WTC11 (cell line): ENCODE measurements at regions not wholly inside any gene's neighbourhood (a gene's known extent, or its start where the extent isn't known, plus 50 kb on each side); places are given as distances from the start of the nearest gene placed in this dataset.

ENCODE experiments used
- ATAC-seq: fragments of 200-7000 bp; cut with Tn5 transposase; 2 replicates; pipeline ENCODE4 v1.10.0; 2021; ENCODE audit warnings: mild to moderate bottlenecking, moderate library complexity
- CTCF ChIA-PET: fragments of 300-600 bp; sonication (Branson Sonifier 250); formaldehyde crosslinking; loops from one replicate; lab custom pipeline; 2021; ENCODE audit warnings: antibody characterized with exemption; lab: Charles Lee
- POLR2A ChIA-PET: fragments of 350-600 bp; sonication (Branson Sonifier 250); formaldehyde crosslinking; loops from one replicate; lab custom pipeline; 2021; ENCODE audit warnings: antibody characterized with exemption; lab: Charles Lee
- DNase-seq: peaks from one replicate; pipeline ENCODE4 v3.0.0; 2021; ENCODE audit warnings: low spot score
- H3K27ac Mint-ChIP-seq: 2 replicates; pipeline ENCODE4 v1.8.0; 2021; ENCODE audit warnings: mixed read lengths
- H3K27me3 Mint-ChIP-seq: 2 replicates; pipeline ENCODE4 v1.8.0; 2021; ENCODE audit warnings: low read depth, mild to moderate bottlenecking, moderate library complexity, mixed read lengths
- H3K36me3 Mint-ChIP-seq: 2 replicates; pipeline ENCODE4 v1.8.0; 2021; ENCODE audit warnings: mixed read lengths
- H3K4me1 Mint-ChIP-seq: 2 replicates; pipeline ENCODE4 v1.8.0; 2022; ENCODE audit warnings: mixed read lengths
- H3K4me3 Mint-ChIP-seq: 2 replicates; pipeline ENCODE4 v1.8.0; 2021; ENCODE audit warnings: mild to moderate bottlenecking, moderate library complexity, mixed read lengths
- H3K9me3 Mint-ChIP-seq: 2 replicates; pipeline ENCODE4 v1.8.0; 2021; ENCODE audit warnings: mixed read lengths
- ATF2 ChIP-seq: sonication (generic); formaldehyde crosslinking; IDR thresholded peaks from 2 replicates; pipeline ENCODE4 v1.8.1; 2022; ENCODE audit warnings: low read depth, missing genetic modification reagents, borderline replicate concordance
- E2F4 ChIP-seq: sonication (generic); formaldehyde crosslinking; IDR thresholded peaks from 2 replicates; pipeline ENCODE4 v1.8.1; 2022; ENCODE audit warnings: low read depth, mild to moderate bottlenecking, moderate library complexity, missing genetic modification reagents, borderline replicate concordance
- ETV6 ChIP-seq: sonication (generic); formaldehyde crosslinking; IDR thresholded peaks from 2 replicates; pipeline ENCODE4 v1.8.1; 2022; ENCODE audit warnings: mild to moderate bottlenecking, missing genetic modification reagents
- GRHL2 ChIP-seq: fragments of 250-450 bp; sonication (Bioruptor Pico); IDR thresholded peaks from 2 replicates; pipeline ENCODE4 v1.8.0; 2022; ENCODE audit warnings: mild to moderate bottlenecking, moderate library complexity; ENCODE audit not compliant: insufficient replicate concordance, severe bottlenecking
- JAZF1 ChIP-seq: fragments of 250-450 bp; sonication (Bioruptor Pico); IDR thresholded peaks from 2 replicates; pipeline ENCODE4 v1.9.0; 2021; ENCODE audit warnings: moderate library complexity, mild to moderate bottlenecking, inconsistent platforms
- JUN ChIP-seq: sonication (generic); formaldehyde crosslinking; IDR thresholded peaks from 2 replicates; pipeline ENCODE4 v1.8.0; 2023; ENCODE audit warnings: mild to moderate bottlenecking, missing genetic modification reagents
- PREB ChIP-seq: sonication (generic); formaldehyde crosslinking; IDR thresholded peaks from 2 replicates; pipeline ENCODE4 v1.8.1; 2022; ENCODE audit warnings: mild to moderate bottlenecking, missing genetic modification reagents, moderate library complexity, borderline replicate concordance
- RELA ChIP-seq: sonication (generic); formaldehyde crosslinking; IDR thresholded peaks from 2 replicates; pipeline ENCODE4 v1.8.1; 2022; ENCODE audit warnings: missing genetic modification reagents, mild to moderate bottlenecking, borderline replicate concordance
- RORB ChIP-seq: fragments of 250-450 bp; sonication (Bioruptor Pico); IDR thresholded peaks from 2 replicates; pipeline ENCODE4 v1.9.0; 2021; ENCODE audit warnings: mild to moderate bottlenecking
- TP53 ChIP-seq: sonication (generic); formaldehyde crosslinking; IDR thresholded peaks from 2 replicates; pipeline ENCODE4 v1.8.1; 2023; ENCODE audit warnings: mild to moderate bottlenecking, missing genetic modification reagents
- USF2 ChIP-seq: sonication (generic); formaldehyde crosslinking; IDR thresholded peaks from 2 replicates; pipeline ENCODE4 v1.8.1; 2023; ENCODE audit warnings: mild to moderate bottlenecking, missing genetic modification reagents, moderate library complexity
- ZBTB21 ChIP-seq: sonication (generic); formaldehyde crosslinking; IDR thresholded peaks from 2 replicates; pipeline ENCODE4 v1.8.1; 2023; ENCODE audit warnings: mild to moderate bottlenecking, missing genetic modification reagents, borderline replicate concordance
- ZNF219 ChIP-seq: sonication (generic); formaldehyde crosslinking; IDR thresholded peaks from 2 replicates; pipeline ENCODE4 v1.8.0; 2023; ENCODE audit warnings: missing genetic modification reagents, mild to moderate bottlenecking, borderline replicate concordance
- ZNF423 ChIP-seq: fragments of 250-450 bp; sonication (Bioruptor Pico); IDR thresholded peaks from 2 replicates; pipeline ENCODE4 v2.1.2; 2022; ENCODE audit warnings: mild to moderate bottlenecking, moderate library complexity
- ZNF512 ChIP-seq: sonication (generic); formaldehyde crosslinking; IDR thresholded peaks from 2 replicates; pipeline ENCODE4 v1.8.1; 2022; ENCODE audit warnings: missing genetic modification reagents, borderline replicate concordance

GRCh38 chr9:71590362-71590761, 178.0 kb downstream of the CEMIP2 start:
- TF ChIP-seq E2F4 (CRISPR knock-in tag) (no peak), ZNF423 (CRISPR knock-in tag) (no peak), ATF2 (CRISPR knock-in tag) (no peak), USF2 (CRISPR knock-in tag) (no peak), GRHL2 (CRISPR knock-in tag) (no peak), JUN (CRISPR knock-in tag) (no peak), PREB (CRISPR knock-in tag) (no peak), RELA (CRISPR knock-in tag) (no peak), ZBTB21 (CRISPR knock-in tag) (no peak), RORB (CRISPR knock-in tag) (no peak)
- Mint-ChIP-seq H3K4me1 (peaks cover 3% of the 10 kb centered on the region; the same call in 1 of the 2 replicates), H3K27ac (no peak overlapping the region), H3K27me3 (no peaks in the 10 kb centered on the region), H3K4me3 (no peak overlapping the region), H3K36me3 (no peaks in the 10 kb centered on the region), H3K9me3 (peaks cover 7% of the 10 kb centered on the region)
- ATAC-seq (no peak), DNase-seq (no peak)
- ChIA-PET CTCF (interaction anchor here (1.7 kb wide), 1 partner anchor 38 kb away, joined by 5 read pairs; no protein-coding TSS in a partner anchor), POLR2A (no interaction called here)

GRCh38 chr9:71589612-71590011, 178.7 kb downstream of the CEMIP2 start:
- Mint-ChIP-seq H3K27me3 (no peaks in the 10 kb centered on the region), H3K27ac (no peak overlapping the region), H3K9me3 (peaks cover 4% of the 10 kb centered on the region; the same call in 1 of the 2 replicates), H3K4me1 (peaks cover 3% of the 10 kb centered on the region; the same call in 1 of the 2 replicates), H3K36me3 (no peaks in the 10 kb centered on the region)
- CTCF ChIA-PET = no interaction called here
- DNase-seq = no peak
- no peak for TF ChIP-seq TP53
- TF ChIP-seq GRHL2 (CRISPR knock-in tag) = no peak
- no peak for TF ChIP-seq ZNF512 (CRISPR knock-in tag)
- no peak for TF ChIP-seq ZNF219
- no peak for TF ChIP-seq ETV6 (CRISPR knock-in tag)
- TF ChIP-seq JAZF1 (CRISPR knock-in tag) = no peak
- TF ChIP-seq, all 79 proteins: peak for 0
- ATAC-seq = no peak
- POLR2A ChIA-PET = no interaction called here
- H3K4me3 Mint-ChIP-seq = no peak overlapping the region
